MCF 10A (cell line): ENCODE measurements at regions not wholly inside any gene's neighbourhood (a gene's known extent, or its start where the extent isn't known, plus 50 kb on each side); places are given as distances from the start of the nearest gene placed in this dataset.

Source experiments
- BruUV-seq: library from RNA; stranded (reverse); fragments of 400-500 nt; replicated peaks from 2 replicates; lab custom pipeline; 2021; lab: Mats Ljungman, UMichigan
- CTCF ChIA-PET: fragments of 300-600 bp; sonication (Branson Sonifier 250); formaldehyde crosslinking; extraction: SDS; loops from one replicate; lab custom pipeline; 2021; ENCODE audit warnings: antibody characterized with exemption, inconsistent platforms; lab: Yijun Ruan, JAX
- POLR2A ChIA-PET: fragments of 300-600, 350-650 bp; sonication (Branson Sonifier 250); formaldehyde crosslinking; extraction: SDS; loops from one replicate; lab custom pipeline; 2020; ENCODE audit warnings: antibody characterized with exemption, inconsistent platforms; lab: Yijun Ruan, JAX
- DNase-seq: peaks from one replicate; pipeline ENCODE4 v3.0.0-alpha.2; 2018; ENCODE audit not compliant: unreplicated experiment
- H3K27ac Mint-ChIP-seq: one replicate; pipeline ENCODE4 v1.8.0; 2022; ENCODE audit warnings: mild to moderate bottlenecking, low read depth, mixed read lengths; ENCODE audit not compliant: unreplicated experiment
- H3K27me3 Mint-ChIP-seq: one replicate; pipeline ENCODE4 v1.8.0; 2022; ENCODE audit warnings: mixed read lengths; ENCODE audit not compliant: insufficient read depth, unreplicated experiment
- H3K36me3 Mint-ChIP-seq: one replicate; pipeline ENCODE4 v1.8.0; 2022; ENCODE audit warnings: mild to moderate bottlenecking, moderate library complexity, mixed read lengths; ENCODE audit not compliant: insufficient read depth, unreplicated experiment
- H3K4me1 Mint-ChIP-seq: one replicate; pipeline ENCODE4 v1.8.0; 2022; ENCODE audit warnings: mixed read lengths; ENCODE audit not compliant: insufficient read depth, unreplicated experiment
- H3K4me3 Mint-ChIP-seq: one replicate; pipeline ENCODE4 v1.8.0; 2022; ENCODE audit warnings: mild to moderate bottlenecking, moderate library complexity, mixed read lengths; ENCODE audit not compliant: unreplicated experiment
- H3K9me3 Mint-ChIP-seq: one replicate; pipeline ENCODE4 v1.8.0; 2022; ENCODE audit warnings: mixed read lengths; ENCODE audit not compliant: unreplicated experiment
- intact Hi-C: fragments of 100-400 bp; cut with micrococcal nuclease; formaldehyde crosslinking; loops from 2 replicates; pipeline ENCODE4 v1.14.1; 2022
- TF ChIP-seq, protein P1 (sequence below): fragments of 200-600 bp; IDR thresholded peaks from one replicate; pipeline ENCODE4 v1.8.0; 2022; ENCODE audit warnings: antibody characterized with exemption, mild to moderate bottlenecking; ENCODE audit not compliant: unreplicated experiment

DNA sequence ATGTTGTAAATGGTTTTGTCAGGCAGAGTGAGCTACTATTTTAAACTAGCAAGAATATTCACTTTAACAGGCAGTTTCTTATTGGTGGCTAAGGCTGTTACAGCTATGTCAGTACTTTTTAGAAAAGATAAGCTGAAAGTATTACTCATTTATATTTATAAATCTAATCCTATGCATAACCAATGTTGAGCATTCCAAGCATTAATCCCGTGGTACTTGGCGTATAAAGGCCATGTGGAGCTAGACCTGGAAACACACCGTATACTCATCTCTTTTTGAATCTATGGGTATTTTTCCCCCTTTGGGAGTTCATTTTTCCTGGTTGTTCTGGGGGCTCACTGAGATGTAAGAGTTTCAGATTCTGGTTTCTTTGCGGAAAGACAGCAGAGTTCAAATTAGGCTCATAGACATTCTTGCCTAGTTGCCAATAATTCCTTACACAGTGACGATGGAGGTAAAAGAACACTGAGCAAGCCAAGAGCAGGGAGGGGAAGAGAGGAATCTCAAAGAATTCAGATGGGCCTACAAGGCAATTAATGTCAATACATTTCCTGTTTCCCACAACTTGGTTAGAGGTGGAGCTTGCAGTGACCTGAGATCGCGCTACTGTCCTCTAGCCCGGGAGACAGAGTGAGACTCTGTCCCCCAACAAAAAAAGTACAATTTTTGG is 211.5 kb downstream of the SOX4 start:
- Mint-ChIP-seq H3K4me3 (no peak overlapping the region), H3K27me3 (no peaks in the 10 kb centered on the region), H3K27ac (no peak overlapping the region), H3K9me3 (no peaks in the 10 kb centered on the region), H3K4me1 (no peaks in the 10 kb centered on the region), H3K36me3 (no peaks in the 10 kb centered on the region)
- DNase-seq = no peak
- POLR2A ChIA-PET = interaction anchor here (0.6 kb wide), 1 partner anchor 80 kb away, joined by 3 read pairs; no protein-coding TSS in a partner anchor
- TF ChIP-seq, protein P1, sequence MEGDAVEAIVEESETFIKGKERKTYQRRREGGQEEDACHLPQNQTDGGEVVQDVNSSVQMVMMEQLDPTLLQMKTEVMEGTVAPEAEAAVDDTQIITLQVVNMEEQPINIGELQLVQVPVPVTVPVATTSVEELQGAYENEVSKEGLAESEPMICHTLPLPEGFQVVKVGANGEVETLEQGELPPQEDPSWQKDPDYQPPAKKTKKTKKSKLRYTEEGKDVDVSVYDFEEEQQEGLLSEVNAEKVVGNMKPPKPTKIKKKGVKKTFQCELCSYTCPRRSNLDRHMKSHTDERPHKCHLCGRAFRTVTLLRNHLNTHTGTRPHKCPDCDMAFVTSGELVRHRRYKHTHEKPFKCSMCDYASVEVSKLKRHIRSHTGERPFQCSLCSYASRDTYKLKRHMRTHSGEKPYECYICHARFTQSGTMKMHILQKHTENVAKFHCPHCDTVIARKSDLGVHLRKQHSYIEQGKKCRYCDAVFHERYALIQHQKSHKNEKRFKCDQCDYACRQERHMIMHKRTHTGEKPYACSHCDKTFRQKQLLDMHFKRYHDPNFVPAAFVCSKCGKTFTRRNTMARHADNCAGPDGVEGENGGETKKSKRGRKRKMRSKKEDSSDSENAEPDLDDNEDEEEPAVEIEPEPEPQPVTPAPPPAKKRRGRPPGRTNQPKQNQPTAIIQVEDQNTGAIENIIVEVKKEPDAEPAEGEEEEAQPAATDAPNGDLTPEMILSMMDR = no peak
- no TSS peak for BruUV-seq
- intact Hi-C loops = no loop called here
- CTCF ChIA-PET = interaction anchor here (0.7 to 1.0 kb wide), 2 partner anchors 99 to 1641 kb away, joined by 4 read pairs; no protein-coding TSS in a partner anchor

DNA sequence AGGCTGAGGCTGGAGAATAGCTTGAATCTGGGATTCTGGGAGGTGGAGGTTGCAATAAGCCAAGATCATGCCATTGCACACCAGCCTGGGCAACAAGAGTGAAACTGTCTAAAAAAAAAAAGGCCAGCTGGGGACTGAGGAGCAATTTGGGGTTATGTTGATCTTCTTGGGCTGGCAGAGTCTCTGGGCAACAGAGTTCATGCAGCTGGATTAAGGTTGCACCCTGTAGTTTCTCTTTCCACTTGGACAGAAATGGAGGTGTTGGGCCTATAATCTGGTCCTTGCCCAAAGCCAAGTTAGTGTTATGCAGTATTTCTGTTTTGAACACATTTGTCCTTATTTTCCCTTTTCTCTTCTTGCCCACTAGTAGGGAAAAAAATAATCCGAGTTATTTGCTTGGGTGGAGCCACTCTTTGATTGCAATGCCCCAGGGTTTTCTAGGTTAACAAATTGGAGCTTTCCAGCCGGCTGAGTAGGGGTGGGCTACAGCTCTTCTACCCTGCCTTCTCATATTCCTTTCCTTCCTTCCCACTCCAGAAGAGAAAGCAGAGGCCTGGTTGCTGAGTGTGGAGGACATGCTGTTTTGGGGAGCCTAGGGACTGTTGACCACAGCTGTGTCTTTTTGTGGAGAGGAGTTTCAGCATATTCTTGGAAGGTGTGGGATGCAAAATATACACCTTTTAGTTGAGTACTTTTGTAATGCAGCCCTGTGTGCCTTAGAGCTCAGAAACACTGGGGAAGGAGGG is 213.9 kb downstream of the SOX4 start:
- Mint-ChIP-seq H3K27ac (no peak overlapping the region), H3K4me3 (no peak overlapping the region), H3K4me1 (no peaks in the 10 kb centered on the region), H3K36me3 (no peaks in the 10 kb centered on the region), H3K27me3 (no peaks in the 10 kb centered on the region), H3K9me3 (no peaks in the 10 kb centered on the region)
- BruUV-seq = no TSS peak
- TF ChIP-seq, protein P1 = no peak
- POLR2A ChIA-PET = interaction anchor here (1.0 kb wide), 1 partner anchor 213 kb away, joined by 3 read pairs; no protein-coding TSS in a partner anchor
- CTCF ChIA-PET = interaction anchor here (0.6 to 1.0 kb wide), 3 partner anchors 9 to 815 kb away, joined by 3 read pairs; no protein-coding TSS in a partner anchor
- DNase-seq = no peak
- intact Hi-C loops = no loop called here

DNA sequence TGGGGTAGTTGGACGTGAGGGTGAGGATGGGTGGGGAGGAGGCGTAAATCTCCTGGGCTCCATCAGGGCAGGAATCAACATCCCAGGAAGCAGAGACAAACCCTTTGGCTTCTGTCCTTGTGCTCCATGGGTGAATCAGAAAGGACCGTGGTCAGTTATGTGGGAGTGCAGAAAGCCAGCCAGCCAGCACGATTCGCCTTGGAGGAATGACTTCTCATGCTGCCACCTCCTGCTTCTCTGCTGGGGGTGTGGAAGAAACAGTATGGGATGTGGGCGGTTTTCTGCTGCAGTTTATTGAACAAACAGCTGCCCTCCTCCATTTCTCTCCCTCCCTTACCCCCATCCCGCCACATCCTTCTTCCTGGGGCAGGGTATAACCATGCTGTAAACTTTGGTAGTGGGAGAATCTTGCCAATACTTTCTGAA is 214.5 kb downstream of the SOX4 start:
- no peak overlapping the region for H3K4me3 Mint-ChIP-seq
- no peak overlapping the region for H3K27ac Mint-ChIP-seq
- H3K36me3 Mint-ChIP-seq = no peaks in the 10 kb centered on the region
- intact Hi-C loops = no loop called here
- H3K27me3 Mint-ChIP-seq = no peaks in the 10 kb centered on the region
- BruUV-seq = no TSS peak
- H3K4me1 Mint-ChIP-seq = no peaks in the 10 kb centered on the region
- DNase-seq = peak; percentile 22
- H3K9me3 Mint-ChIP-seq = no peaks in the 10 kb centered on the region
- ChIA-PET CTCF (interaction anchor here (0.6 to 1.0 kb wide), 2 partner anchors 9 to 160 kb away, joined by 3 read pairs; no protein-coding TSS in a partner anchor), POLR2A (interaction anchor here (0.7 to 0.9 kb wide), 2 partner anchors 10 to 1695 kb away, joined by 3 to 4 read pairs; no protein-coding TSS in a partner anchor)
- TF ChIP-seq, protein P1 = no peak
